ENCODE measurements at regions not wholly inside any gene's neighbourhood (a gene's known extent, or its start where the extent isn't known, plus 50 kb on each side); places are given as distances from the start of the nearest gene placed in this dataset.

DNA sequence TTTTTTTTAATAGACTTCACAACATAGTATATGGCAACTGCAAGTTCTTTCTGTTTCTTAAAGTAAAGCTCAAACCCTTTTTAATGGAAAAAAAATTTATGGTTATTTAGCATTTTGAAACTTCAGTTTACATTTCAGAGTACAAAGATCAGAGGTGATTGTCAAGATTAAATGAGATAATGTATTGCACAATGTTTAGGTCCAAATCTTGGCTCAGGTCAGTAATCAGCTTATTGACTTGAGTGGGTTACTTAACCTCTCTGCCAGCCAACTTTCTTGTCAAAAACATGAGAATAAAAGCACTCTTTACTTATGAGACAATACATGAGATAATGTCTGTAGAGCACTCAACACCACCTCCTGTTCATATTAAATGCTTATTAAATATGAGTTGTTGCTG lies 345.1 kb upstream of the PTPRD start:
- POLR2A ChIA-PET = no interaction called here
- CTCF ChIA-PET = no interaction called here
- no peak for DNase-seq (ENCODE audit: low read depth, low spot score)
- no peak for TF ChIP-seq CTCF (IDR thresholded peaks at IDR 0.05; ENCODE audit: low read depth, low read length)
- Histone ChIP-seq H3K4me3 (ENCODE audit: low read depth, low read length) (no peak overlapping the region), H3K9me3 (ENCODE audit: control insufficient read depth, insufficient read depth, low read length) (peaks cover 10% of the 10 kb centered on the region), H3K27ac (ENCODE audit: low read depth, low read length) (no peak overlapping the region), H3K27me3 (ENCODE audit: control insufficient read depth, insufficient read depth, low read length) (no peaks in the 10 kb centered on the region)

DNA sequence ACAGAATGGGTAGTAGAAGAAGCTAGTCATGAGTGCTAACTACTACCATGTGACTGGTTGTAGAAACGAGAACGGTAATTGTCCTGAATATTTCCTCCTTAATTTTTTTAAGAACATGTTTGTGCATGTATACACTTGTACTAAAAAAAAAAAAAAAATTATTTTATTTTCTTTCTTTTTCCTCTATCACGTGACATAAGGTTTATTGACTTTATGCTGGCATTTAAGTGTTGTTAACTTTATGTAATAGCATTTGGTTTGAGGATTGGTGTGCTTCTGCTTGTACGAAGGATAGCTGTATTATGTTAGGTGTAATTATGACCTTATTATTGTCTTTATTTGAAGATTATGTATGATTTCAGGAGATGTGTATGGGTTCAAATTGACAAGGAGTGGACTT lies 349.1 kb upstream of the PTPRD start:
- no peaks in the 10 kb centered on the region for H3K27me3 ChIP-seq (ENCODE audit: control insufficient read depth, insufficient read depth, low read length)
- no peak for TF ChIP-seq CTCF (IDR thresholded peaks at IDR 0.05; ENCODE audit: low read depth, low read length)
- H3K4me3 ChIP-seq (ENCODE audit: low read depth, low read length) = no peak overlapping the region
- H3K9me3 ChIP-seq (ENCODE audit: control insufficient read depth, insufficient read depth, low read length) = peaks cover 21% of the 10 kb centered on the region
- CTCF ChIA-PET = no interaction called here
- H3K27ac ChIP-seq (ENCODE audit: low read depth, low read length) = no peak overlapping the region
- DNase-seq (ENCODE audit: low read depth, low spot score) = no peak
- POLR2A ChIA-PET = no interaction called here

GRCh38 chr9:10983251-10983650 lies 370.4 kb upstream of the PTPRD start:
- no peaks in the 10 kb centered on the region for H3K27me3 ChIP-seq (ENCODE audit: control insufficient read depth, insufficient read depth, low read length)
- no peak overlapping the region for H3K4me3 ChIP-seq (ENCODE audit: low read depth, low read length)
- TF ChIP-seq CTCF (IDR thresholded peaks at IDR 0.05; ENCODE audit: low read depth, low read length) = no peak
- DNase-seq (ENCODE audit: low read depth, low spot score) = no peak
- H3K27ac ChIP-seq (ENCODE audit: low read depth, low read length) = no peak overlapping the region
- CTCF ChIA-PET = no interaction called here
- POLR2A ChIA-PET = no interaction called here
- peaks cover 8% of the 10 kb centered on the region for H3K9me3 ChIP-seq (ENCODE audit: control insufficient read depth, insufficient read depth, low read length)

DNA sequence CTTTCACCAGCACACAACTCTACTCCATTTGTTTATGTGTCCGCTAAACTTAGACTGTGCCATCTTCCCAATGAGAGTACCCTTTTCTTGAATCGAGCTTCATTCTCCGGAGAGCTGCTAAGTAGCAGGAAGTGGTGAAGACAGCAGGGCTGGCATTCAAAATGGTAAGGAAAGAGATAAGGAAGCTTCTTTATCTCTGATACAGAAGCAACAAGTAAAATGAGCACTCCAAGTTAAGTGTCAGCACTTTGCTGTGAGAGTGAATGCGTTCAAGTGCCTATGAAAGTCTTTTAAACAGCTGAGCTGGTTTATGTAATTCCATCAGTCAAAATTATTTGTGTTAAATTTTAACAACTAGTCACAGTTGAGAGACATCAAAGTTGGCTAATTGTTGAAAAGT lies 386.8 kb upstream of the PTPRD start:
- TF ChIP-seq CTCF (IDR thresholded peaks at IDR 0.05; ENCODE audit: low read depth, low read length) = no peak
- POLR2A ChIA-PET = no interaction called here
- no peaks in the 10 kb centered on the region for H3K9me3 ChIP-seq (ENCODE audit: control insufficient read depth, insufficient read depth, low read length)
- no peak overlapping the region for H3K27ac ChIP-seq (ENCODE audit: low read depth, low read length)
- CTCF ChIA-PET = no interaction called here
- no peaks in the 10 kb centered on the region for H3K27me3 ChIP-seq (ENCODE audit: control insufficient read depth, insufficient read depth, low read length)
- DNase-seq (ENCODE audit: low read depth, low spot score) = no peak
- no peak overlapping the region for H3K4me3 ChIP-seq (ENCODE audit: low read depth, low read length)

- Histone ChIP-seq H3K9me3 (ENCODE audit: control insufficient read depth, insufficient read depth, low read length) (no peaks in the 10 kb centered on the region), H3K27ac (ENCODE audit: low read depth, low read length) (no peak overlapping the region), H3K4me3 (ENCODE audit: low read depth, low read length) (no peak overlapping the region), H3K27me3 (ENCODE audit: control insufficient read depth, insufficient read depth, low read length) (no peaks in the 10 kb centered on the region)
- no peak for DNase-seq (ENCODE audit: low read depth, low spot score)
- ChIA-PET POLR2A (no interaction called here), CTCF (no interaction called here)
- no peak for TF ChIP-seq CTCF (IDR thresholded peaks at IDR 0.05; ENCODE audit: low read depth, low read length)
These were observed 388.7 kb upstream of the PTPRD start for GRCh38 chr9:11001546-11001945.
